Osteoblast (primary cell): ENCODE measurements at regions not wholly inside any gene's neighbourhood (a gene's known extent, or its start where the extent isn't known, plus 50 kb on each side); places are given as distances from the start of the nearest gene placed in this dataset.

Source experiments
- DNase-seq: peaks from one replicate; pipeline ENCODE4 v3.0.0; 2011; ENCODE audit warnings: low spot score, mixed read lengths; ENCODE audit not compliant: insufficient read length; ENCODE audit errors: missing footprints
- H2AFZ ChIP-seq: 2 replicates; pipeline ENCODE4 v1.6.0; 2011; ENCODE audit warnings: mild to moderate bottlenecking, low read length
- H3K27ac ChIP-seq: 2 replicates; pipeline ENCODE4 v1.5.1; 2011; ENCODE audit warnings: mild to moderate bottlenecking, low read depth, low read length, moderate library complexity
- H3K27me3 ChIP-seq: 2 replicates; pipeline ENCODE4 v1.6.0; 2012; ENCODE audit warnings: mild to moderate bottlenecking, control low read depth, inconsistent platforms, low read length, moderate library complexity; ENCODE audit not compliant: insufficient read depth
- H3K36me3 ChIP-seq: 2 replicates; pipeline ENCODE4 v1.5.1; 2011; ENCODE audit warnings: mild to moderate bottlenecking, low read length, control low read depth, moderate library complexity; ENCODE audit not compliant: insufficient read depth
- H3K4me1 ChIP-seq: 2 replicates; pipeline ENCODE4 v1.5.1; 2011; ENCODE audit warnings: mild to moderate bottlenecking, low read length, control low read depth, moderate library complexity; ENCODE audit not compliant: insufficient read depth
- H3K4me2 ChIP-seq: 2 replicates; pipeline ENCODE4 v1.6.0; 2011; ENCODE audit warnings: mild to moderate bottlenecking, low read length; ENCODE audit not compliant: insufficient read depth
- H3K4me3 ChIP-seq: fragments of 200-600 bp; sonication (generic); 3 replicates; pipeline ENCODE4 v1.5.1; 2012; ENCODE audit warnings: mild to moderate bottlenecking, low read length, inconsistent platforms; ENCODE audit not compliant: insufficient read depth
- H3K79me2 ChIP-seq: 2 replicates; pipeline ENCODE4 v1.6.0; 2012; ENCODE audit warnings: mild to moderate bottlenecking, low read length, control low read depth, inconsistent platforms; ENCODE audit not compliant: insufficient read depth
- H3K9me3 ChIP-seq: 2 replicates; pipeline ENCODE4 v1.5.1; 2011; ENCODE audit warnings: low read depth, low read length, control low read depth
- H4K20me1 ChIP-seq: 2 replicates; pipeline ENCODE4 v1.6.0; 2012; ENCODE audit warnings: mild to moderate bottlenecking, low read length, control low read depth; ENCODE audit not compliant: insufficient read depth
- CTCF ChIP-seq: IDR thresholded peaks from 2 replicates; pipeline ENCODE4 v1.5.1; 2011; ENCODE audit warnings: mild to moderate bottlenecking, low read depth, low read length, moderate library complexity; ENCODE audit errors: extremely low read depth

GRCh38 chr1:199163670-199164069 is 524.8 kb downstream of the PTPRC start:
- no peaks in the 10 kb centered on the region for H3K36me3 ChIP-seq
- H3K27me3 ChIP-seq, result no peaks in the 10 kb centered on the region
- H3K79me2 ChIP-seq, result no peaks in the 10 kb centered on the region
- H3K4me3 ChIP-seq, result no peak overlapping the region
- H3K27ac ChIP-seq, result no peak overlapping the region
- no peak for DNase-seq
- no peak overlapping the region for H2AFZ ChIP-seq
- no peaks in the 10 kb centered on the region for H3K4me1 ChIP-seq
- no peak overlapping the region for H3K4me2 ChIP-seq
- H4K20me1 ChIP-seq, result no peaks in the 10 kb centered on the region
- no peak for TF ChIP-seq CTCF
- no peaks in the 10 kb centered on the region for H3K9me3 ChIP-seq

GRCh38 chr1:199167460-199167859 is 528.6 kb downstream of the PTPRC start:
- Histone ChIP-seq H3K79me2 (no peaks in the 10 kb centered on the region), H3K4me1 (no peaks in the 10 kb centered on the region), H4K20me1 (no peaks in the 10 kb centered on the region), H3K36me3 (no peaks in the 10 kb centered on the region), H3K9me3 (no peaks in the 10 kb centered on the region), H3K27me3 (no peaks in the 10 kb centered on the region), H3K4me3 (no peak overlapping the region), H3K4me2 (no peak overlapping the region), H2AFZ (no peak overlapping the region), H3K27ac (no peak overlapping the region)
- TF ChIP-seq CTCF, result no peak
- no peak for DNase-seq

GRCh38 chr1:199168888-199169585 is 530.2 kb downstream of the PTPRC start:
- H3K4me2 ChIP-seq, result no peak overlapping the region
- no peaks in the 10 kb centered on the region for H3K9me3 ChIP-seq
- no peak for DNase-seq
- no peak overlapping the region for H3K27ac ChIP-seq
- no peaks in the 10 kb centered on the region for H3K36me3 ChIP-seq
- H2AFZ ChIP-seq, result no peak overlapping the region
- no peaks in the 10 kb centered on the region for H4K20me1 ChIP-seq
- no peaks in the 10 kb centered on the region for H3K4me1 ChIP-seq
- no peaks in the 10 kb centered on the region for H3K27me3 ChIP-seq
- no peak for TF ChIP-seq CTCF
- H3K79me2 ChIP-seq, result no peaks in the 10 kb centered on the region
- no peak overlapping the region for H3K4me3 ChIP-seq

- H3K4me1 ChIP-seq, result no peaks in the 10 kb centered on the region
- no peaks in the 10 kb centered on the region for H3K9me3 ChIP-seq
- H3K36me3 ChIP-seq, result no peaks in the 10 kb centered on the region
- no peak overlapping the region for H3K4me3 ChIP-seq
- H2AFZ ChIP-seq, result no peak overlapping the region
- no peak overlapping the region for H3K27ac ChIP-seq
- H3K4me2 ChIP-seq, result no peak overlapping the region
- H3K27me3 ChIP-seq, result no peaks in the 10 kb centered on the region
- no peak for TF ChIP-seq CTCF
- DNase-seq, result no peak
- no peaks in the 10 kb centered on the region for H3K79me2 ChIP-seq
- H4K20me1 ChIP-seq, result no peaks in the 10 kb centered on the region
Measured at GRCh38 chr1:199170711-199171110, 531.9 kb downstream of the PTPRC start.
